ENCODE measurements at regions not wholly inside any gene's neighbourhood (a gene's known extent, or its start where the extent isn't known, plus 50 kb on each side); places are given as distances from the start of the nearest gene placed in this dataset.
A peak's percentile ranks its signal among the peaks of the same experiment; 100 is the strongest.

DNA sequence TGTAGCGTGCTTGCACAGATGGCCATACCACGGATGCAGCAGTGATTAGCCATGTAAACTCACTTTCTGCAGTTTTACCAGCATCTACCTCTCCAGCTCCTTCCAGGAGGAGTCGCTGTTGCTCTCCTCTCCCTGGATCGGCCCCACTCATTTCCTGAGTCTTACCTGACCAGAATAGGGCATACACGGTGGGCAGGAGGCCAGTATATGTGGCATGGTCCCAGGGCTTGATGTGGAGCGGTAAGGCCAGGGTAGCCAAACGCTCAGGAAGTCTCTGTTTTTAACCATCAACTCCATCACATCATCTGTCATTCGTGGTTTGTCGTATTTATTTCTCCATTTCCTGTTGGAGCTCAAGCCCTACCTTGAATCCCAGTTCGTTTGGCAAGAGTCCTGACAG, 163.4 kb upstream of the USP24 start:
- Histone ChIP-seq H3K9ac (no peak overlapping the region), H3K27ac (no peak overlapping the region), H3K9me3 (ENCODE audit: low read depth) (no peaks in the 10 kb centered on the region), H4K20me1 (ENCODE audit: low read depth) (no peaks in the 10 kb centered on the region), H3K79me2 (ENCODE audit: low read depth) (no peaks in the 10 kb centered on the region), H3K4me2 (no peak overlapping the region), H2AFZ (replicated peaks) (no peak overlapping the region), H3K4me1 (no peaks in the 10 kb centered on the region), H3F3A (ENCODE audit: low read depth) (no peaks in the 10 kb centered on the region), H3K4me3 (no peak overlapping the region), H3K36me3 (no peaks in the 10 kb centered on the region), H3K27me3 (no peaks in the 10 kb centered on the region)
- TF ChIP-seq EZH2phosphoT487 (IDR thresholded peaks at IDR 0.05), result no peak
- TF ChIP-seq, protein P1, sequence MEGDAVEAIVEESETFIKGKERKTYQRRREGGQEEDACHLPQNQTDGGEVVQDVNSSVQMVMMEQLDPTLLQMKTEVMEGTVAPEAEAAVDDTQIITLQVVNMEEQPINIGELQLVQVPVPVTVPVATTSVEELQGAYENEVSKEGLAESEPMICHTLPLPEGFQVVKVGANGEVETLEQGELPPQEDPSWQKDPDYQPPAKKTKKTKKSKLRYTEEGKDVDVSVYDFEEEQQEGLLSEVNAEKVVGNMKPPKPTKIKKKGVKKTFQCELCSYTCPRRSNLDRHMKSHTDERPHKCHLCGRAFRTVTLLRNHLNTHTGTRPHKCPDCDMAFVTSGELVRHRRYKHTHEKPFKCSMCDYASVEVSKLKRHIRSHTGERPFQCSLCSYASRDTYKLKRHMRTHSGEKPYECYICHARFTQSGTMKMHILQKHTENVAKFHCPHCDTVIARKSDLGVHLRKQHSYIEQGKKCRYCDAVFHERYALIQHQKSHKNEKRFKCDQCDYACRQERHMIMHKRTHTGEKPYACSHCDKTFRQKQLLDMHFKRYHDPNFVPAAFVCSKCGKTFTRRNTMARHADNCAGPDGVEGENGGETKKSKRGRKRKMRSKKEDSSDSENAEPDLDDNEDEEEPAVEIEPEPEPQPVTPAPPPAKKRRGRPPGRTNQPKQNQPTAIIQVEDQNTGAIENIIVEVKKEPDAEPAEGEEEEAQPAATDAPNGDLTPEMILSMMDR (IDR thresholded peaks at IDR 0.05), result peak; percentile 81
- Mint-ChIP-seq H3K27ac (no peak overlapping the region), H3K4me1 (no peaks in the 10 kb centered on the region), H3K27me3 (ENCODE audit: insufficient read depth, low read depth) (peaks cover 5% of the 10 kb centered on the region), H3K9me3 (no peaks in the 10 kb centered on the region), H3K36me3 (no peaks in the 10 kb centered on the region), H3K4me3 (no peak overlapping the region)
- peak; percentile 77 for DNase-seq (ENCODE audit: low spot score)

DNA sequence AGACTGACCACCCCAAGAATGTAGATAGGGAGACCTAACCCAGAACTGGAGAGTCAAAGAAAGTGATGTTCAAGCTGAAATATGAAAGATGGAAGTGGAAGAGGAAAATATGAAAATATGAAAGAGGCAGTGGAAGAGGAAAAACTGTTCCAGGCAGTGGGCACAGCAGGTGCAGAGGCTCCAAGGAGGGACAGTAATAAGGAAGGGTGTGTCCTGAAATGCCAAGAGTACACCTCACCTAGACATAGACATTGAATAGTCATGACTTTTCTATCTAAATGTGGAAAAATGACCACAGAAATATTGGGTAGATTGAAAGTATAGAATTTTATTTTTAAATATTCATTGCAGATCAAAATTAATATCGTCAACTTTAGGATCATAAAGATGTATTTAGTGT, 161.7 kb upstream of the USP24 start:
- no peaks in the 10 kb centered on the region for H3K27me3 ChIP-seq
- H3K36me3 Mint-ChIP-seq, result no peaks in the 10 kb centered on the region
- no peaks in the 10 kb centered on the region for H3K9me3 ChIP-seq (ENCODE audit: low read depth)
- H3K4me1 Mint-ChIP-seq, result no peaks in the 10 kb centered on the region
- H3K27ac ChIP-seq, result no peak overlapping the region
- no peak for DNase-seq (ENCODE audit: low spot score)
- H4K20me1 ChIP-seq (ENCODE audit: low read depth), result no peaks in the 10 kb centered on the region
- no peaks in the 10 kb centered on the region for H3K4me1 ChIP-seq
- H3K4me3 ChIP-seq, result no peak overlapping the region
- H3K4me2 ChIP-seq, result no peak overlapping the region
- H3K79me2 ChIP-seq (ENCODE audit: low read depth), result no peaks in the 10 kb centered on the region
- no peak overlapping the region for H3K4me3 Mint-ChIP-seq
- no peak overlapping the region for H3K9ac ChIP-seq
- no peaks in the 10 kb centered on the region for H3K9me3 Mint-ChIP-seq
- TF ChIP-seq, protein P1 (IDR thresholded peaks at IDR 0.05), result no peak
- TF ChIP-seq EZH2phosphoT487 (IDR thresholded peaks at IDR 0.05), result no peak
- no peak for TF ChIP-seq EZH2 (IDR thresholded peaks at IDR 0.05)
- no peaks in the 10 kb centered on the region for H3K36me3 ChIP-seq
- H3K27me3 Mint-ChIP-seq (ENCODE audit: insufficient read depth, low read depth), result peaks cover 5% of the 10 kb centered on the region
- no peak overlapping the region for H2AFZ ChIP-seq (replicated peaks)
- H3F3A ChIP-seq (ENCODE audit: low read depth), result no peaks in the 10 kb centered on the region
- H3K27ac Mint-ChIP-seq, result no peak overlapping the region

DNA sequence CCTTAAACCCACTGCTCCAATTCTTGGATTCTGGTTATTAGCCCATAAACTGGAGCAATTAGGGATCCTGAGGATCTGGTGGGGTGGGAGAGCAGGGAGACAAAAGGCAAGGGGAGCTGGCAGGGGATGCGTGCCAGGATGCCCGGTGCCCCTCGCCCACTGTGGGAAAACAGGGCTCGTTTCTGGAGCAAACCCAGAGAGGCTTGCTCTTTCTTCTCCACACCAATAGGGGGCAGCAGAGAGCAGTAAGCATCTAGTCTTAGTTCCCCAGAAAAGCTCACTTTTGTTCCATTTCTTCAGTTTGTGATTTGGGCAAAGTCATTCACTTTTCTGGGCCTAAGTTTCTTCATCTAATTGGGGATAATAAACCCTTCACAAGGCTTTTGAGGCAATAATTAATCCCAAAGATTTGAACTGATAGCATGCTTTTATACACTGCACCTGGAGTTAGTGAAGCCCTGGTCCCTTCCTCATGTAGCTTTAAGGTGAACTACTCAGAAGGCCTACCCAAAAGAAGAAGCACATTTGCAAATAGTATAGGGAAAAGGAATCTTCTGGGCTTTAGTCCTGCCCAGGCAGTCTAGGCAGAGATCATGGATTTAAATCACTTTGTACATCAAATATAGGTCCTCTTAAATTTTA, 160.6 kb upstream of the USP24 start:
- peaks cover 5% of the 10 kb centered on the region for H3K27me3 Mint-ChIP-seq (ENCODE audit: insufficient read depth, low read depth)
- TF ChIP-seq, protein P1 (IDR thresholded peaks at IDR 0.05), result peak; percentile 91
- no peak for TF ChIP-seq EZH2 (IDR thresholded peaks at IDR 0.05)
- H3K36me3 Mint-ChIP-seq, result no peaks in the 10 kb centered on the region
- no peaks in the 10 kb centered on the region for H4K20me1 ChIP-seq (ENCODE audit: low read depth)
- DNase-seq (ENCODE audit: low spot score), result peak; percentile 69
- H3K36me3 ChIP-seq, result no peaks in the 10 kb centered on the region
- no peak overlapping the region for H3K27ac Mint-ChIP-seq
- no peaks in the 10 kb centered on the region for H3K27me3 ChIP-seq
- no peaks in the 10 kb centered on the region for H3K79me2 ChIP-seq (ENCODE audit: low read depth)
- H2AFZ ChIP-seq (replicated peaks), result no peak overlapping the region
- no peak overlapping the region for H3K4me3 ChIP-seq
- no peak overlapping the region for H3K4me2 ChIP-seq
- H3K4me1 Mint-ChIP-seq, result no peaks in the 10 kb centered on the region
- no peak overlapping the region for H3K27ac ChIP-seq
- H3K4me3 Mint-ChIP-seq, result no peak overlapping the region
- no peaks in the 10 kb centered on the region for H3K9me3 ChIP-seq (ENCODE audit: low read depth)
- no peaks in the 10 kb centered on the region for H3K4me1 ChIP-seq
- H3K9me3 Mint-ChIP-seq, result no peaks in the 10 kb centered on the region
- no peak overlapping the region for H3K9ac ChIP-seq
- no peaks in the 10 kb centered on the region for H3F3A ChIP-seq (ENCODE audit: low read depth)

Data from neural progenitor cell (in vitro differentiated cells).